IMR-90 (cell line): ENCODE measurements at regions not wholly inside any gene's neighbourhood (a gene's known extent, or its start where the extent isn't known, plus 50 kb on each side); places are given as distances from the start of the nearest gene placed in this dataset.
A peak's percentile ranks its signal among the peaks of the same experiment; 100 is the strongest.

ENCODE experiments used
- CEBPB ChIP-seq: IDR thresholded peaks from 2 replicates; pipeline ENCODE4 v1.6.1; 2012; ENCODE audit warnings: low read depth, low read length, improper control_type of control experiment
- FOS ChIP-seq: fragments of 150-350 bp; IDR thresholded peaks from 2 replicates; pipeline ENCODE4 v1.6.1; 2016; ENCODE audit warnings: low read depth, low read length
- MAFK ChIP-seq: IDR thresholded peaks from 2 replicates; pipeline ENCODE4 v1.6.1; 2012; ENCODE audit warnings: low read depth, low read length, improper control_type of control experiment
- MAZ ChIP-seq: IDR thresholded peaks from 2 replicates; pipeline ENCODE4 v1.6.1; 2012; ENCODE audit warnings: low read depth, mild to moderate bottlenecking, low read length, improper control_type of control experiment, moderate library complexity, borderline replicate concordance
- MXI1 ChIP-seq: IDR thresholded peaks from 2 replicates; pipeline ENCODE4 v1.6.1; 2012; ENCODE audit warnings: low read depth, mild to moderate bottlenecking, low read length, moderate library complexity, borderline replicate concordance
- NFE2L2 ChIP-seq: fragments of 150-350 bp; IDR thresholded peaks from 2 replicates; pipeline ENCODE4 v1.6.1; 2016; ENCODE audit warnings: low read depth, mild to moderate bottlenecking, low read length
- POLR2A ChIP-seq: IDR thresholded peaks from 2 replicates; pipeline ENCODE4 v1.6.1; 2012; ENCODE audit warnings: mild to moderate bottlenecking, low read depth, low read length
- RAD21 ChIP-seq: IDR thresholded peaks from 2 replicates; pipeline ENCODE4 v1.6.1; 2012; ENCODE audit warnings: low read length, improper control_type of control experiment
- RCOR1 ChIP-seq: IDR thresholded peaks from 2 replicates; pipeline ENCODE4 v1.6.1; 2012; ENCODE audit warnings: mild to moderate bottlenecking, low read length, improper control_type of control experiment; ENCODE audit not compliant: insufficient replicate concordance
- RFX5 ChIP-seq: IDR thresholded peaks from 2 replicates; pipeline ENCODE4 v1.8.0; 2012; ENCODE audit warnings: low read depth, mild to moderate bottlenecking, low read length, moderate library complexity
- SMC3 ChIP-seq: fragments of 150-350 bp; IDR thresholded peaks from 2 replicates; pipeline ENCODE4 v1.6.1; 2016; ENCODE audit warnings: low read depth, mild to moderate bottlenecking, antibody characterized with exemption, low read length, moderate library complexity
- TF ChIP-seq, protein P1 (sequence below): conservative IDR thresholded peaks from 2 replicates; pipeline ENCODE4 v1.5.1; 2012; ENCODE audit warnings: mild to moderate bottlenecking, low read depth, low read length, improper control_type of control experiment
- TF ChIP-seq, protein P2 (sequence below): fragments of 150-350 bp; IDR thresholded peaks from 2 replicates; pipeline ENCODE4 v1.6.1; 2017; ENCODE audit warnings: mild to moderate bottlenecking, antibody characterized with exemption, low read length, low read depth

- TF ChIP-seq, protein P1, sequence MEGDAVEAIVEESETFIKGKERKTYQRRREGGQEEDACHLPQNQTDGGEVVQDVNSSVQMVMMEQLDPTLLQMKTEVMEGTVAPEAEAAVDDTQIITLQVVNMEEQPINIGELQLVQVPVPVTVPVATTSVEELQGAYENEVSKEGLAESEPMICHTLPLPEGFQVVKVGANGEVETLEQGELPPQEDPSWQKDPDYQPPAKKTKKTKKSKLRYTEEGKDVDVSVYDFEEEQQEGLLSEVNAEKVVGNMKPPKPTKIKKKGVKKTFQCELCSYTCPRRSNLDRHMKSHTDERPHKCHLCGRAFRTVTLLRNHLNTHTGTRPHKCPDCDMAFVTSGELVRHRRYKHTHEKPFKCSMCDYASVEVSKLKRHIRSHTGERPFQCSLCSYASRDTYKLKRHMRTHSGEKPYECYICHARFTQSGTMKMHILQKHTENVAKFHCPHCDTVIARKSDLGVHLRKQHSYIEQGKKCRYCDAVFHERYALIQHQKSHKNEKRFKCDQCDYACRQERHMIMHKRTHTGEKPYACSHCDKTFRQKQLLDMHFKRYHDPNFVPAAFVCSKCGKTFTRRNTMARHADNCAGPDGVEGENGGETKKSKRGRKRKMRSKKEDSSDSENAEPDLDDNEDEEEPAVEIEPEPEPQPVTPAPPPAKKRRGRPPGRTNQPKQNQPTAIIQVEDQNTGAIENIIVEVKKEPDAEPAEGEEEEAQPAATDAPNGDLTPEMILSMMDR = no peak
- TF ChIP-seq POLR2A (no peak), MAFK (no peak), CEBPB (peak; percentile 19; the same call in 1 of the 2 replicates), RAD21 (no peak), NFE2L2 (peak; percentile 33; the same call in 1 of the 2 replicates), SMC3 (no peak), MAZ (no peak), RFX5 (no peak), FOS (peak; percentile 73), MXI1 (no peak), RCOR1 (no peak)
- TF ChIP-seq, protein P2, sequence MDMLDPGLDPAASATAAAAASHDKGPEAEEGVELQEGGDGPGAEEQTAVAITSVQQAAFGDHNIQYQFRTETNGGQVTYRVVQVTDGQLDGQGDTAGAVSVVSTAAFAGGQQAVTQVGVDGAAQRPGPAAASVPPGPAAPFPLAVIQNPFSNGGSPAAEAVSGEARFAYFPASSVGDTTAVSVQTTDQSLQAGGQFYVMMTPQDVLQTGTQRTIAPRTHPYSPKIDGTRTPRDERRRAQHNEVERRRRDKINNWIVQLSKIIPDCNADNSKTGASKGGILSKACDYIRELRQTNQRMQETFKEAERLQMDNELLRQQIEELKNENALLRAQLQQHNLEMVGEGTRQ = no peak
These were observed 54.8 kb upstream of the PHF21B start for GRCh38 chr22:45064313-45065278.
